GM18505 (cell line): ENCODE measurements at regions not wholly inside any gene's neighbourhood (a gene's known extent, or its start where the extent isn't known, plus 50 kb on each side); places are given as distances from the start of the nearest gene placed in this dataset.
"Not testable (repeated sequence)": the region's sequence is repeated elsewhere in the genome, so short reads cannot be mapped to it uniquely, and the experiment has no call there.

Experiments used
- ATAC-seq: cut with Tn5 transposase; IDR thresholded peaks from one replicate; pipeline ENCODE4 v1.9.1; 2021; ENCODE audit not compliant: unreplicated experiment
- POLR2A ChIP-seq: IDR thresholded peaks from 4 replicates; pipeline ENCODE4 v1.6.1; 2011; ENCODE audit warnings: borderline replicate concordance; ENCODE audit not compliant: insufficient read depth, insufficient read length; ENCODE audit errors: extremely low read depth

DNA sequence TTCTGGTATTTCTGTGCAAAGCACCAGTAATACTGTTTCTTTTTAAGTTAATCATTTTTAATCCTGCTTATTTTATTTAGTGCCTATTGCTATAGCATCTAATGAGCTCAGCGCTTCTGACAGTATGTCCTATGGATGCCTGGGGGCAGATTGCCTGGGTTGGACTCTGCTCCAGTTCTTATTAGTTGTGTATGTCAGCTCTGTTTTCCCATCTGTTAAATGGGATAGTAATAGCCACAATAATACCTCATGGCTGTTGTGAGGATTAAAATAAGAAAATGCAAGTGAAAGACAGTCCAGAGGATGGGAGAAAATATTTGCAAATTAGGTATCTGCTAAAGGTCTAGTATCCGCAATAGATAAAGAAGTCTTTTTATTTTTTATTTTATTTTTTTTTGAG, 87.0 kb downstream of the UTRN start:
- TF ChIP-seq POLR2A: no peak
- ATAC-seq: no peak

DNA sequence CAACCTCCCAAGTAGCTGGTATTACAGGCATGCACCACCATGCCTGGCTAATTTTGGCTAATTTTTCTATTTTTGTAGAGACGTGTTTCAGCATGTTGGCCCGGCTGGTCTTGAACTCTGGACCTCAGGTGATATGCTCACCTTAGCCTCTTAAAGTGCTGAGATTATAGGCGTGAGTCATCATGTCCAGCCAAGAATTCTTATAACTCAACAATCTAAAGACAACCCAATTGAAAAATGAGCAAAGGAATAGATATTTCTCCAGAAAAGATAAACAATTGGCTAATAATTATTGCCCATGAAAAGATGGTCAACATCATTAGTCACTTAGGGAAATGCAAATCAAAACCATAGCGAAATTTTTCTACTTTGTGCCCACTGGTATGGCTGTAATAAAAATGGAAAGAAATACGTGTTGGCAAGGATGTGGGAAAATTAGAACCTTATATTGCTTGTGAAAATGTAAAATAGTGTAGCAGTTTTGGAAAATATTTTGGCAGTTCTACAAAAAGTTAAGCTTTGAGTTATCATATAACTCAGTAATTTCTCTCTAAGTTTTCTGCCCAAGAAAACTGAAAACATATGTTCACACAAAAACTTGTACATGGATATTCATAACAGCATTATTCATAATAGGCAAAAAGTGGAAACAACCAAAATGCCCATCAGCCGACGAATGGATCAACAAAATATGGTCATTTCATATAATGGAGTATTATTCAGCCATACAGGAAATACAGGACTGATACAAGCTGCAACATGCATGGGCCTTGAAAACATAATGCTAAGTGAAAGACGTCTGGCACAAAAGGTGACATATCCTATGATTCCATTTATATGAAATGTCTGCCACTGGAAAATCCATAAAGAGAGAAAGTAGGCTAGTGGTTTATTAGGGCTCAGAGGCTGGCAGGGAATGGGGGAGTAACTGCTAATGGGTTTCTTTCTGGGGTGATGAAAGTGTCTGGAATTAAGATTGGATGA, 87.8 kb downstream of the UTRN start:
- ATAC-seq: no peak

DNA sequence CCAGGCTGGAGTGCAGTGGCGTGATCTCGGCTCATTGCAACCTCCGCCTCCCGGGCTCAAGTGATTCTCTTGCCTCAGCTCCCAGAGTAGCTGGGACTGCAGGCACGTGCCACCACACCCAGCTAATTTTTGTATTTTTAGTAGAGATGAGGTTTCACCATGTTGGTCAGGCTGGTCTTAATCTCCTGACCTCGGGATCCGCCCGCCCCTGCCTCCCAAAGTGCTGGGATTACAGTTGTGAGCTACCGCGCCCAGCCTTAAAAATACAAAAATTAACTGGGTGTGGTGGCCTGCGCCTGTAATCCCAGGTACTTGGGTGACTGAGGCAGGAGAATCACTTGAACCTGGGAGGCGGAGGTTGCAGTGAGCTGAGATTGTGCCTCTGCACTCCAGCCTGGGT, 89.4 kb downstream of the UTRN start:
- ATAC-seq: not testable (repeated sequence)

More for the DNA sequence above, 87.8 kb downstream of the UTRN start:
- TF ChIP-seq POLR2A: no peak

DNA sequence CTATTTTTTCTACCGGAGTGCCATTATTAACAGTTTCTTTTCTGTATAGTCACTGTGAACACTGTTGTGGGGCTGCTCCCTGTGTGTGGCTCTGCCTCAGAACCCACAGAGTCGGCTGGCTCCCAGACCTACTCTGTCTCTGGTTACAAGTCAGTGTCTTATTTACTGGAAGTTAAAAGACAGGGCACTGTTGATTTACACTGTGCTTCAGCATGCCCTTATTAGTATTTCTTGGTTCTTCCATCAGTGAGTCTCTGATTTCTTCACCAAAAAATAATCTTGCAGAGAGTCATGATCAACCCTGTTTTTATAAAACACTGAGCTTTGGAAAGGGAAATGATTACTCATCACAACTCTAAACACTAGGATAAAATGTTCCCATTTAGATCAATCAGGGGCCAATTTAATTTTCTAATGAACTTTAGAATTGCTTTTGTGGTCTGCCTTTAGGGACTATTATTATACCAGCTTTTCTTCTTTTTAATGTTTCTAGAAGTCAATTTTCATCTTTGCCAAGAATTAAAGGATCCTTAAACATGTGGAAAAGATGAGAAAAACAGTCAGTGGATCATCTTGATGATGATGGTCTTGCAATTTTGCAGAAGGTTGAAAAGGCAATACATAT, 92.6 kb downstream of the UTRN start:
- TF ChIP-seq POLR2A: no peak

DNA sequence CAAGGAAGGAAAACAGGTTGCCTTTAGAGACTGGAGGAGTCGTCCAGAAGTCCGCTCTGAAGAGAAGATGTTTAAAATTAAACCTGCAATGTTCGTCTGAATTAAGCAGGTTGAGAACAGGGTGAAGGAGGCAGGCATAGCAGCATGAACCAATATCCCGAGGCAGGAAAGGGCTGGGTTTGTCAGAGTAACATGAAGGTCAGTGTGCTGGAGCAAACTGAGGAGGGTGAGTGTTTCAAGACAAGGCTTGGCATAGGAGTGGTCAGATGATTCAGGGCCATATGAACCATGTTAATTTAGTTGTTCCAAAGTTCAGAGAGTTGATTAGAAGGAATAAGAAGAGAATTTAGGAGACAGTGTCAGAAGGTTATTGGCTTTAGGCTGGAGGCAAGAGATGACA, 93.3 kb downstream of the UTRN start:
- no peak for TF ChIP-seq POLR2A
- ATAC-seq: no peak

More for the DNA sequence above, 92.6 kb downstream of the UTRN start:
- no peak for ATAC-seq

DNA sequence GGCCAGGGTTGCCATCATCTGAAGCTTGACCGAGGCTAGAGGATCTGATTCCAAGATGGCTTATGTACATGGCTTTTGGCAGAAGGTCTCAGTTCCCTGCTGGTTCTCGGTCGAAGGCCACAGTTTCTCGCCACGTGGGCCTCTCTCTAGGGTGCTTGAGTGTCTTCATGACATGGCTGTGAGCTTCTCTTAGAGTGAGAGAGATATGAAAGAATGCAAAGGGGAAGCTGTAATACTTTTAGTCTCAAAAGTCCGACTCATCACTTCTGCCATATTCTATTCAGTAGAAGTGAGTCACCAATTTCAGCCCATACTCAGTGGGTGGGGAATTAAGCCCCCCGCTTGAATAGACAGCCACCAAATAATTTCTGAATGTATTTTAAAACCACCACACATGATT, 94.2 kb downstream of the UTRN start:
- ATAC-seq: no peak
- TF ChIP-seq POLR2A: no peak

DNA sequence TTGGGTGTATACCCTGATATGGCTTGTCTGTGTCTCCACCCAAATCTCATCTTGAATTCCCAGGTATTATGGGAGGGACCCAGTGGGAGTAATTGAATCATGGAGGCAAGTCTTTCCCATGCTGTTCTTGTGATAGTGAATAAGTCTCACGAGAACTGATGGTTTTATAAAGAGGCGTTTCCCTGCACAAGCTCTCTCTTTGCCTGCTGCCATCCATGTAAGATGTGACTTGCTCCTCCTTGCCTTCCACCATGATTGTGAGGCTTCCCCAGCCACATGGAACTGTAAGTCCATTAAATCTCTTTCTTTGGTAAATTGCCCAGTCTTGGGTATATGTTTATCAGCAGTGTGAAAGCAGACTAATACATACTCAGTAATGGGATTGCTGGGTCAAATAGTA, 96.4 kb downstream of the UTRN start:
- not testable (repeated sequence) for ATAC-seq

DNA sequence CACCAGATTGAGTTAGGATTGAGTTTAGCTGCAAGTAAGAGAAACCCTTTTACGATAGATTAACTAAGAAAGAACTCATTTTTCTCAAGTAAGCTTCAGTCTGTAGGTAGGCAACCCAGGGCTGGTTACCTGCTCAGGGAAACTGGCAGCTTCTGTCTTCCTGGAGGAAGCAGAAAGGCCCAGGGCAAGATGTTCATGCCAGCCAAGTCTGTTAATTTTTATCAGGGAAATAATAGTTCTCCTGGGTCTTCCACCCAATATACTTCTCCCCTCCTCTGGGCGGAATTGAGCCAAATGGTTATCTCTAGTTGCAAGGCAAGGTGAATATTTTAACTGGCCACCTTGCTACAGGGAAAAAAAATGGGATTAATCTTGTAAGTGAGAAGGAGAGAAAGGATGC, 98.2 kb downstream of the UTRN start:
- no peak for ATAC-seq
- no peak for TF ChIP-seq POLR2A

DNA sequence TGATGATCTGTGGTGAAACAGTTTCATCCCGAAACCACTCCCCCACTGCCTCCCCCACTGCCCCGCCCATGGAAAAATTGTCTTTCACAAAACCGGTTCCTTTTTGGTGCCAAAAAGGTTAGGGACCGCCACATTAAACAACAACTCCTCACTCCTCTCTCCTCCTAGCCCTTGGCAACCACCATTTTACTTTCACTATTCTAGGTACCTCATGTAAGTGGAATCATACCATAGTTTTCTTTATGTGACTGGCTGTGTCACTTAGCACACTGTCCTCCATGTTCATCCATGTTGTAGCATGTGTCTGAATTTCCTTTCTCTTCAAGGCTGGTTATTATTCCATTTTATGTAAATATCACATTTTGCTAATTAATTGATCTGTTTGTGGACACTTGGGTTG, 99.3 kb downstream of the UTRN start:
- TF ChIP-seq POLR2A: no peak
- no peak for ATAC-seq

DNA sequence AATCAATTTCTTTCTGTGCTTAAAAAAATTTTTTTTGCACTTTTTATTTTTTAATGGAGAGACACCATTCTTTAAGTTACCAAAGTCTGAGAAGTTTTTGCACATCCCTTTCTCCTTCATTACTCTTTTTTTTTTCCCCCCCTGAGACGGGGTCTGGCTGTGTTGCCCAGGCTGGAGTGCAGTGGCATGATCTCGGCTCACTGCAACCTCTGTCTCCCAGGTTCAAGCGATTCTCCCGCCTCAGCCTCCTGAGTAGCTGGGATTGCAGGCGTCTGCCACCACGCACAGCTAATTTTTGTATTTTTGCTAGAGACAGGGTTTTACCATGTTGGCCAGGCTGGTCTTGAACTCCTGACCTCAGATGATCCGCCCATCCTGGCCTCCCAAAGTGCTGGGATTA, 104.3 kb downstream of the UTRN start:
- not testable (repeated sequence) for ATAC-seq

DNA sequence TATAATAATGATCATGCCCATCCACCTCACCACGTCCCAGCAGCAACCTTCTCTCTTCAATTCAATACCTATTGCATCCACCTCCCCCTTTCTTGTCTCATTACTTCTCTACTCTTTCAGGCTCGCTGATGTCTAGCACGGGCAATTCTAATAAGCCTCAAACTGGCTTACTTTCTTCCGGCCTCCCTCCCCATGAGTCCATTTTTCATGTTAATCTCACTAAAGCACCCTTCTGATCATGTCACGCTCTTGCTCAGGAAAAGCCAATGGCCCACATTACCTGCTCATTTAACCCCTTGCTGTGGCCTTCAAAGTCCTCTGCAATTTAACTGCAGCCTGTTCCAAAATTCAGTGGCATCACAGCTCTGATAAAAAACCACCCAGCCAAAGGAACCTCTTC, 105.1 kb downstream of the UTRN start:
- no peak for ATAC-seq

DNA sequence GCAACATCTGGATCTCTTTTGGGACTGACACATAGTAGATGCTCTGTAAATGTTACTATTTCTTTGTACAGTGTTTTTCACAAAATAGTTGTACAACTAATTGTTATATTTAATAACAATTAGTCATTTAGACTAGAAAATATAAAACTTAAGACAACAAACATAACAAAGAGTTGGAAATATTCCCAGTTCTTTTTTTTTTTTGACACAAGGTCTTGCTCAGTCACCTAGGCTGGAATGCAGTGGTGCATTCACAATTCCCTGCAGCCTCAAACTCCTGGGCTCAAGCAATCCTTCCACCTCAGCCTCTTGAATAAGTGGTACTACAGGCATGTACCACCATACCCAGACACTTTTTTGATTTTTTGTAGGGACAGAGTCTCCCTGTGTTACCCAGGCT, 105.8 kb downstream of the UTRN start:
- TF ChIP-seq POLR2A: no peak
- ATAC-seq: no peak

More for the DNA sequence above, 105.1 kb downstream of the UTRN start:
- no peak for TF ChIP-seq POLR2A

DNA sequence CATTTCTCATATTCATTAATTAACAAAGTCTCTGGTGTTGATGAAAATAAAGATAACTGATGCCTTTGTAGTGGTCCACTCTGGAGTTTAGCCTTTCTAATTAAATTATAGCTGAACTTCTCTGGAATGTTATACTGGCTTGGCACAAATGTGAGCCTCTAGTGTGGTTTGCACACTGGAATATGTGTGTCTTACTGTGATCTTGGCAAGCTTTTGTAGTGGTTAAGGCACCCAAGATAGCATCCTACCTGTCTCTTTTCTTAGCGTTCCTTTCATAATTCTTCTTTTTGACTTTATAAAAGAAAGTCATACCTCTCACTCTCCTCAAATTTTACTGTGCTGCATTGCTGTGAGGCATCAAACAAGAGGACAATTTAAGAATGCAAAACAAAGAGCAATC, 107.4 kb downstream of the UTRN start:
- no peak for ATAC-seq
- no peak for TF ChIP-seq POLR2A

DNA sequence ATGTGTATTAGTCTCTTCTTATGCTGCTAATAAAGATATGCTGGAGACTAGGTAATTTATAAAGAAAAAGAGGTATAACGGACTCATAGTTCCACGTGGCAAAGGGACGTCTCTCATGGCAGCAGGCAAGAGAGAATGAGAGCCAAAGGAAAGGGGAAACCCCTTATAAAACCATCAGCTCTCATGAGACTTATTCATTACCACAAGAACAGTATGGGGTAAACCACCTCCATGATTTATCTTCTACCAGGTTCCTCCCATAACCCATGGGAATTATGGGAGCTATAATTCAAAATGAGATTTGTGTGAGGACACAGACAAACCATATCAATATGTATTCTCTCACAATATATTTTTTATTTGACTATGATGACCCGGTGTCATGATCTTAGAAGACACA, 109.1 kb downstream of the UTRN start:
- no peak for TF ChIP-seq POLR2A
- ATAC-seq: no peak
